ENCODE measurements at regions not wholly inside any gene's neighbourhood (a gene's known extent, or its start where the extent isn't known, plus 50 kb on each side); places are given as distances from the start of the nearest gene placed in this dataset.

GRCh38 chr15:96687388-96688107 lies 357.0 kb downstream of the NR2F2 start:
- DNase-seq, result no peak

- DNase-seq, result no peak
Measured at GRCh38 chr15:96690733-96691132, 360.2 kb downstream of the NR2F2 start.

DNA sequence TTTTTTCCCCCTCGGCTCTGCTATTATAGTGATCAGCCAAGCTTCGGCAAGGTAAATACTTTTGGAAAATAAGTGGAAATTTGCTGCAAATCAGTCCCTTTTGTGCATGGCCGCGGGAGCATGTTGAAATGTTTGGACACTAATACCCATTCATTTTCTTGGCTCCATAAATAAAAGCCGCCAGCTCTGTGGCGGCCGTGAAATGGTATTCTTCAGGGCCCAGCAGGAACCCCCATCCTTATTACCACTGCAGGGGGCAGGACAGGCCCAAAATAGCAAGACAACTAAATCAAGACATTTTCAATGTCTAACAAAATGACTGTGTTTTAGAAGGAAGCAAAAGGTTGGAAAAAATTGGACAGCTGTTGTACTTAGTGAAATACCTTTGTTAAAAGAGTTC lies 362.3 kb downstream of the NR2F2 start:
- DNase-seq, result no peak

DNA sequence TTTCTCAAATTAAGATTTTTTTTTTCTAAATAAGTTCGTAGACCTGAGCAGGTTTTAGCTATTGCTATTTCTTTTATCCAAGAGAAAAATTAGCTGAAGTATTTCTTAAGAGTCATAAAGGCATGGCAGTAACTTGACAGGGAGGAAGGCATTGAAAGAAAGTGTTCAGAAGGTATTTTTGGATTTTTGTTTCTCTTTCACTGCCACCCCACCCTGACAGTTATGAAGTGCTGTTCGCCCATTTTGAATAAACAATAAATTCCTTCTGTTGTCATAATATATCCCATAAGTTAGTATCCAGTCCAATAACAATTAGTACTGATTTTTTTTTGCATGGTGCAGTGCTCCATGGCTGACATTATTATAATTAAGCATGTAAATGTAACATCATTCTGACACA lies 363.0 kb downstream of the NR2F2 start:
- DNase-seq, result no peak

GRCh38 chr15:96693990-96694517 lies 363.6 kb downstream of the NR2F2 start:
- DNase-seq, result no peak

- no peak for DNase-seq
Measured at GRCh38 chr15:96695426-96695825, 364.9 kb downstream of the NR2F2 start.

DNA sequence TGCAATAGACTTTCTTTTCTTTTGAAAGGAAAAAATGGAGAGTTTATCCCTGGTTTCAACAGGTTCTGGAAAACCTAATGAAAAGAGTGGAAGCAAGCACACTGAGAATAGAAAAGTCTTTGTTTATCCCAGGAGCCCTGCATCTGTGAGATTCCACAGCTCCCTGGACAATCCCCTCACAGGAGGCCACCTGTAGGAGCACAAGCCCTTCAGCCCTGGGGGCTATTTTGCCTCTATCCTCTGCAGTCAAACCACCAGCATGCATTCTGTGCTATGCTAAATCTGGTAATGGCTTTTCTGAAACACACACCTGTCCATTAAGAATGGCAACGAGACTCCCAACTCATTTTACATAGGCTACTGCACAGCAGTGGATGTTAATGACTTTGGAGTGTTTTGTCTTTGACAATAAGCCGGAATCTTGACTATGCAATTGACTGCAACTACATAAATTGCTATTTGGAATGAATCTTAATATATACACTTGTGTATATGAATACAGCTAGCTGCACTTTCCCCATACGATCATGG lies 369.4 kb downstream of the NR2F2 start:
- no peak for DNase-seq

GRCh38 chr15:96700555-96700954 lies 370.1 kb downstream of the NR2F2 start:
- no peak for DNase-seq

DNA sequence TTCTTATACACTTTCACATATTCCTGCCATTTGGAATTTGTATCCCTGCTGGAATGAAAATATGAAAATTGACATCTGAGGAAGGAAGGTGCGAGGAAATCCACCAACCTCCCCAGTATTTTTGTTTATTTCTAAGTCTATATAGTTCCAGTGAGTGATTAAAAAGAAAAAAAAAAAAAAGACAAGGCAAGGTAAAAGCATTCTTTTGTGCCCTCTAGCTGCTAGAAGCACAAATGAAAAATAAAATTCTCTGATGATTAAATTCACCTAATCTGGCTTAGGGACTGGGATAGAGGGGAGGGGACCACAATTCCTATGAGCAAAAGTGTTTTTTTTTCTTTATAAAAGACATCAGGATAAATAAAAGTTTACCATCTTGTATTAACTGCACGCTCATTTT lies 370.9 kb downstream of the NR2F2 start:
- no peak for DNase-seq

DNA sequence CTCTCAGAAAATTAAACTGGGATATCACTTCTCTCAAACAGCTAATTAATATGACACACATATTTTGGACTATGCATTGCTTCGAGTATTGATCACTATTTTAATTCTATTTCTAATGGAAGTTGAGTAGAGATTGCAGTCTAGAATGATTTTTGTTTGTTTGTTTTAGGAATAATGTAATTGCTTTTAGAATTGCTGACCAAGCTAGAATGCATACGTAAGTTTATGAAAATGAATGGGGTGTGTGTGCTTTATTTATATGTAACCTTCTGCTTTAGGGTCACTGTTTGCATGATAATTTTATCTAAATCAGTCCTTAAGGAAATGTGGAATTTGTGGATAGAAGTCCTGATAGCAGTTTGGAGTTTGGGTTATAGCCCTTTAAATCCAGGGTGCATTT lies 371.4 kb downstream of the NR2F2 start:
- DNase-seq, result no peak

- DNase-seq, result no peak
Measured at GRCh38 chr15:96702589-96702988, 372.1 kb downstream of the NR2F2 start.

DNA sequence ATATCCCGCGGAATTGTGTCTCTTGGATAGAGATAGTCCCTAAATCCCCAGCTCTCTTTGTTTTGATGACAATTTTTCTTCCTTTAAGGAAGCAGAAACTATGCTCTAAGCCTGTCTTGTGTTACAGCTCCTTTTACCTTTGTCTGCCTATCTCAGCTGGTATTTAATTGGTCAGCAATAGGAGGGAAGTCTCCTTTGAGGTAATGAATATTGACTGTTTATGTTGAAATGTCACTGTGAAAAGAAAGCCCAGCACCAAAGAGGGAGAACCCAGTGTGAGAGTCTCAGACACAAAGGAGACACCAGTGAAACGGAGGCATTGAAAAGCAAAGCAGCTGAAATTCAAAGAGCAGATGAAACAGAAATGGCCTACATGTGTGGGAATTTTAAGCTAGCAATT lies 372.6 kb downstream of the NR2F2 start:
- DNase-seq, result no peak

DNA sequence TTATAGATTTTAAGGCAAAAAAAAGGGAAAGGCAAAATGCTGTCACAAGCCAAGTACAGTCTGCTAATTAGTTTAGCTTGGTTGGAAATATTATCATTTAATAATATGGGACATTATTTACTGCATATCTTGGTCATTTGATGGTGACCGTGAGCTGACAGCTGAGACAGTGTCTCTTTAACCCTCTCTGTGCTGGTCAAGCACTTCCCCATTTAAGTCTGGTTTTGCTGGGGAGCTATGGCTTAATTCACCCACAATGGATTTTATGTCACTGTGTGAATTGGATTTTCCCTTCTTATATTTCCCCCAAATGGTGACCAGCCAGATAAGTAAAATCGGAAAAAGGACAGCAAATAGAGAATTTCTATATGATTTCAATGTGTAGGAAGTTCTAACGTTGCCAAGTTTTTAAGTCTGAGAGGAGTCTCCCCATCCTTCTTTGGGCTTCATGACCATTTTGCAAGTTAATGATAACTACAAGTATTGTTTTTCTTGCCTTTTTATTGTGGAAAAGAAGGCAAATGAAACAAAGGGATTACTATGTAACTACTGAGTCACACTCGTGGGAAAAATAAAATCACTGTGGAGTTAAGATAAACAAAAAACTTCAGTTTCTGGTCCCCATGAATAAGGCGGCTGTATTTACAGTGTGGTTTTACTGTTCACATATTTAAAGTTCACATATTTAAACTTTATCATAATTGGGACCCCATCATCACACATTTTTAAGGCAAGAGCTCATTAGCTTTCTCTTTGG lies 373.5 kb downstream of the NR2F2 start:
- no peak for DNase-seq

GRCh38 chr15:96716075-96716474 lies 385.6 kb downstream of the NR2F2 start:
- no peak for DNase-seq

GRCh38 chr15:96716478-96716877 lies 386.0 kb downstream of the NR2F2 start:
- DNase-seq, result no peak

- DNase-seq, result no peak
Measured at GRCh38 chr15:96720251-96720650, 389.8 kb downstream of the NR2F2 start.

- DNase-seq, result no peak
Measured at GRCh38 chr15:96720656-96721055, 390.2 kb downstream of the NR2F2 start.

DNA sequence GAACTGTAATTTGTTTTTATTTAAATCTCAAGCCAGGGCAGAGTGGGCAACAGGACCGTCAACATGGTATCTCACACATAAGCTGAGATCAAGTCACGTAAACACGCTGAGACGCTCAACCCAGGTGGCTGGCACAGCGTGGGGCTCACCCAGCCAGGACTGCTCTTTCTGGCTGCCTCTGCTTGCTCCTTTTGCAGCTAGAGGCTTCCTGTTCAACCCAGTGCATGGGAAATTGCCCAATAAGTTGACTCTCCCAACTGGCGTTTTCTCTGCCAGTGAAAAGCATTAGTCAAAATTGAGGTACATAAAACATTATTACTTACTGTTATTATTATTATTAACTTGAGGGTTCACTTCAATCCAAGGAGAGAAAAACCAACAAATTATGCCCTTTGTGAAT lies 398.1 kb downstream of the NR2F2 start:
- no peak for DNase-seq

- DNase-seq, result no peak
Measured at GRCh38 chr15:96732704-96733103, 402.2 kb downstream of the NR2F2 start.

- DNase-seq, result no peak
Measured at GRCh38 chr15:96733721-96734120, 403.2 kb downstream of the NR2F2 start.

- no peak for DNase-seq
Measured at GRCh38 chr15:96735632-96736240, 405.2 kb downstream of the NR2F2 start.

GRCh38 chr15:96736384-96736783 lies 405.9 kb downstream of the NR2F2 start:
- DNase-seq, result no peak

DNA sequence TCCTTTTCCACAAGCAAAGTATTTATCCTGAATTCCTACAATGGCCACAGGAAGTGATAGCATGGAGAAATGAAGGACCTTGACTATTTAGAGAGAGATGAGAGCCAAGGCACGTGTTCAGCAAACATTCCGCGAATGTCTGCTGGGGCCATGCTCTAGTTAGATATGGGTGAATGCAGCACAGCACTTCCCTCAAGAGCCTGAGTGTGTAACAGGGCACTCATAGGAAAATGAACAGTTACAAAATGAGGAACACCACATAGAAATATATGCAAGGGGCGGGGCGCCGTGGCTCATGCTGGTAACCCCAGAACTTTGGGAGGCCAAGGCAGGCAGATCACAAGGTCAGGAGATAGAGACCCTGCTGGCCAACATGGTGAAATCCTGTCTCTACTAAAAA lies 406.9 kb downstream of the NR2F2 start:
- no peak for DNase-seq

- no peak for DNase-seq
Measured at GRCh38 chr15:96746665-96747064, 416.2 kb downstream of the NR2F2 start.
